ENCODE measurements at regions not wholly inside any gene's neighbourhood (a gene's known extent, or its start where the extent isn't known, plus 50 kb on each side); places are given as distances from the start of the nearest gene placed in this dataset.

DNA sequence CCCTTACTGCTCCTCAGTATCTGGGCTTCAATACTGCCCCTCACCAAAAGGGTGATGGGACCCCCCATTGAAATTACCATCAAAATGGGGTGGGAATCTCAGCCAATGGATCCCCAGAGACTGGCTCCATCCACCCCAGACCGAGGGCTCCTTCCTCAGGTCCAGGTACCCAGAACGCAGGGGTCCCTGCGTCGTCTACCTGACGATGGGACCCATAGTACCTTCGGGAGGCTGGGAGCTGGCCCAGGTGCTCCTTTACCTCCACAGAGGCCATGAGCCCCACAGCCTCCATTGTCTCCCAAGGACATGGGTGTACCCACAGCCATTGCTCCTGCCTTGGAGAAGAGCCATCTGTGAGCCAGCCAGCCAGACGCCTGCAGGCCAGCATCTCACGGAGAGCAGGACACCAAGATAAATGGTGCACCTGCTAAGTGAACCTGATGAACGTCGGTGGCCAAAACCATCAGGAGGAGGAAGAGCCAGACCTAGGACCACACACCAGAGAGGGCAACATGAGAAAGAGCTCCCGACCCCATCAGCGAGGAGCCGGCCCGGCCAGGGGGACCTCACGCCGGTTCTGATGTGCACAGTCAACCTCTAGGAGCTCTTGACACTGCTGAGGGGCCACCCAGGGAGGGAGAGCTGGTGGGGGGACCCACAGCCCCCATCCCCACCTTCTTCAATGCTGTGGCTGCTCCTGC lies 156.8 kb upstream of the SOX1 start:
- Mint-ChIP-seq H3K9me3 (peaks cover 3% of the 10 kb centered on the region), H3K36me3 (ENCODE audit: low read depth) (no peaks in the 10 kb centered on the region), H3K4me3 (no peak overlapping the region), H3K27ac (no peak overlapping the region), H3K4me1 (no peaks in the 10 kb centered on the region), H3K27me3 (no peaks in the 10 kb centered on the region)
- no peak for ATAC-seq (ENCODE audit: low read depth)
- POLR2A ChIA-PET: no interaction called here
- CTCF ChIA-PET: no interaction called here
- DNase-seq: no peak
- intact Hi-C loops (cut with micrococcal nuclease): no loop called here
- TF ChIP-seq, protein P1, sequence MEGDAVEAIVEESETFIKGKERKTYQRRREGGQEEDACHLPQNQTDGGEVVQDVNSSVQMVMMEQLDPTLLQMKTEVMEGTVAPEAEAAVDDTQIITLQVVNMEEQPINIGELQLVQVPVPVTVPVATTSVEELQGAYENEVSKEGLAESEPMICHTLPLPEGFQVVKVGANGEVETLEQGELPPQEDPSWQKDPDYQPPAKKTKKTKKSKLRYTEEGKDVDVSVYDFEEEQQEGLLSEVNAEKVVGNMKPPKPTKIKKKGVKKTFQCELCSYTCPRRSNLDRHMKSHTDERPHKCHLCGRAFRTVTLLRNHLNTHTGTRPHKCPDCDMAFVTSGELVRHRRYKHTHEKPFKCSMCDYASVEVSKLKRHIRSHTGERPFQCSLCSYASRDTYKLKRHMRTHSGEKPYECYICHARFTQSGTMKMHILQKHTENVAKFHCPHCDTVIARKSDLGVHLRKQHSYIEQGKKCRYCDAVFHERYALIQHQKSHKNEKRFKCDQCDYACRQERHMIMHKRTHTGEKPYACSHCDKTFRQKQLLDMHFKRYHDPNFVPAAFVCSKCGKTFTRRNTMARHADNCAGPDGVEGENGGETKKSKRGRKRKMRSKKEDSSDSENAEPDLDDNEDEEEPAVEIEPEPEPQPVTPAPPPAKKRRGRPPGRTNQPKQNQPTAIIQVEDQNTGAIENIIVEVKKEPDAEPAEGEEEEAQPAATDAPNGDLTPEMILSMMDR (IDR thresholded peaks at IDR 0.05): no peak

DNA sequence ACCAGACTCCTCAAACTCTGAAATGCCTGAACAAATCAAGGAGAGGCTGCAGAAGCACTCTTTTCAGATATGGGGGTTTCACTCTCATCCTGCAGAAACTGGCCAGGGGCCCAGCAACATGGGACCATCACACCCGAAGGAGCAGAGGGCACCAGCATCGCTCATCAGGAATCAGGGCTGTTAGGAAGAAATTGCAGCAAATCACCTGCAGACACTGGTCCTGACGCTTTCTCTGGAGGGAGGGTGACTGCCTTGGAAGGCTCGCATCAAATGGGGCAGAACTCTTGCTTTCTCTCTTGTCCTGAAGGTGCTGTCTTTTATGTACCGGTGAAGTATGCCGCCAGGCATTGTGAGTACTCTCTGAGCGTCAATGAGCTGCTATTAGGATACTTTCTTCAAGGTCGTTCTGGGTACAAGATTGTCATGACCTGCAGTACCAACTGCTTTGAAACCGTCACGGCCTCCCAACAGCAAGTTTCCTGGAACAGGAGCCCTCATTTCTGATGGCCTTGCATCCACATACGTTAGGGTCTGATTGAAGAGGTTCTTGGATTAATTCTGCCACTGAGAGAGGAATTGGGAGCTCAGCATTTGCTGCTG lies 155.7 kb upstream of the SOX1 start:
- Mint-ChIP-seq H3K36me3 (ENCODE audit: low read depth) (no peaks in the 10 kb centered on the region), H3K27me3 (no peaks in the 10 kb centered on the region), H3K27ac (no peak overlapping the region), H3K4me3 (no peak overlapping the region), H3K9me3 (no peaks in the 10 kb centered on the region), H3K4me1 (no peaks in the 10 kb centered on the region)
- POLR2A ChIA-PET: no interaction called here
- TF ChIP-seq, protein P1 (IDR thresholded peaks at IDR 0.05): no peak
- intact Hi-C loops (cut with micrococcal nuclease): no loop called here
- no peak for ATAC-seq (ENCODE audit: low read depth)
- DNase-seq: no peak
- CTCF ChIA-PET: no interaction called here

DNA sequence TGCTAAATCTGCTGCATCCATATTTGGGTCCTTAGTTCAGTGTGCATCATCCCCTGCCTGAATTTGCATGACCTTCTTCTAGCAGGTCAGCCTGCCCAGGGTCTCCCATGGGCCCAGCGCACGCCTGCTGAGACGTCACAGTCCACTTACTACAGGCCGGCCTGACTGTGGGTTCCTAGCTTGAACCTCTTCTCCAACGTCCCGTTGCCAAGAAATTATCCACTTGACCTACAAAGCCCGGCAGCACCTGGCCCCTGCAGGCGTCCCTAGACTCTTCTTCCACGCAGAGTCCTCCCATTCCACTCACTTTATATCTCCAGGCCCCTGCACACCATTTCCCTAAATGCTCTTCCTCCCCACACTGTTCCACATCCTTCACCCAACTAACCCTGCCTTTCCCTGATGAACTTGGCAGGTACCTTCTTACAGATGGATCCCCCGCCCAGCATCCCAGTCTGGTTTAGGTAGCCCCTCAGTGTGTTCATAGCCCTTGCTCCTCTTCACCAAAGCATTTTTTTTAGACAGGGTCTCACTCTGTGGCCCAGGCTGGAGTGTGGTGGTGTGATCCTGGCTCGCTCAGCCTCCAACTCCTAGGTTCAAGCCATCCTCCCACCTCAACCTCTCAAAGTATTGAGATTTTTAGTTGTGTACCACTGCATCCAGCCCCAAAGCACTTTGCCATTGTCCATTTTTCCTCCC lies 155.0 kb upstream of the SOX1 start:
- ATAC-seq (ENCODE audit: low read depth) (no peak), DNase-seq (no peak)
- H3K9me3 Mint-ChIP-seq: no peaks in the 10 kb centered on the region
- no peaks in the 10 kb centered on the region for H3K36me3 Mint-ChIP-seq (ENCODE audit: low read depth)
- H3K27ac Mint-ChIP-seq: no peak overlapping the region
- intact Hi-C loops (cut with micrococcal nuclease): no loop called here
- TF ChIP-seq, protein P1 (IDR thresholded peaks at IDR 0.05): no peak
- H3K4me1 Mint-ChIP-seq: no peaks in the 10 kb centered on the region
- no peaks in the 10 kb centered on the region for H3K27me3 Mint-ChIP-seq
- ChIA-PET POLR2A (no interaction called here), CTCF (no interaction called here)
- no peak overlapping the region for H3K4me3 Mint-ChIP-seq

DNA sequence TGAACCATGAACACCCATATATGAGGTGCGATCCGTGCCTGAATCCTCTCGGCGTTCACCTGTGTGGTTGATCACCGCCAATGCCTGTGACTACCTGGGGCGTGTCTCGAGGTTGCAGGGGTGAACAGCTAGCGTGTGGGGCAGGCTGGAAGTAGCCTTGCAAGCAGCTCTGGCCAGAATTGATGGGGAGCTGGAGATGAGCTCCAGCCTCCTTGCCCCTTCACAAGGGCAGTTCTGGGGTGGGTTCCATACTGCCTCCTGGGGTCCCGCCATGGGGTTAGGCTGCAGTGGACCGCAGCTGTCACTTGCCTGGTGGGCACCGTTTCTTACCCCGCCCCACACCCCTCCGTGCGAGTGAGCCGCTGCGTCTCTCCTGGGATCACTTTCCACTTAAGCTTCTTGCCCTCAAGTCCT lies 154.5 kb upstream of the SOX1 start:
- H3K27me3 Mint-ChIP-seq: no peaks in the 10 kb centered on the region
- H3K9me3 Mint-ChIP-seq: no peaks in the 10 kb centered on the region
- ATAC-seq (ENCODE audit: low read depth) (no peak), DNase-seq (no peak)
- no peaks in the 10 kb centered on the region for H3K4me1 Mint-ChIP-seq
- TF ChIP-seq, protein P1 (IDR thresholded peaks at IDR 0.05): no peak
- ChIA-PET CTCF (no interaction called here), POLR2A (no interaction called here)
- H3K27ac Mint-ChIP-seq: no peak overlapping the region
- H3K36me3 Mint-ChIP-seq (ENCODE audit: low read depth): no peaks in the 10 kb centered on the region
- intact Hi-C loops (cut with micrococcal nuclease): no loop called here
- no peak overlapping the region for H3K4me3 Mint-ChIP-seq

DNA sequence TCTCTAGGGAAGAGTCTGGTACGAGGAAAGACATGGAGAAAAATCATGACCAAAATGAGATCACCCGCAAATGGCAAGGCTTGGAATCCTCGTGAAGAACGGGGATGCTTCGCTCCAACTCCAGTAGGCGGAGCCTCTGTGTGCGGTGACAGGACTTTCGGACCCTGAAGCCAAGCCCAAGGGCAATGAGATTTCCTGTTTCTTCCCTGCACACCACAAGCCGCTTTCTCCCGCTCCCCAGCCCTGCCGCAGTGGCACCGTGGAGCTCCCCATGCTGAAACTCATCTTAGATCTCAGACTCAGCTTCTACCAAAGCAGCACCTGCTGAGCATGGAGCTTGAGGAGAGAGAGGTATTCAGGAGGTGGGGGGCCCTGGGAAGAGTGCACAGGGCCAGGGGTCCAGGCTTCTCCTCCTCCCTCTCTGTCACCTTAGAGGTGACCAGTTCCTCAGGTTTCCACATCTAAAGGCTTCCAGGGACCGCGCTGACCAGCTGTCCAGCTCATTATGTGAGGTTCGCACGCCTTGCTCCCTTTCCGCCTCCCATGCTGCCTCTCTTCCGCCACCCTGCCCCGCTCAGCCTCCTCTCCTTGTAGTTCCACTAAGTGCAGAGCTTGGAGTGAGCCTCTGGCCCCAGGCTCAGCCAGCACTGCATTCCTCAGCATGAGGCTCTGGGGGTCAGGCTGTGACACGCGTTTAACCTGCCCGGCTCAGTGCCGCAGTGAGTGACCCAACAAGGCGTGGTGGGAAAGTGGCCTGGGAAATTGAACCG lies 153.8 kb upstream of the SOX1 start:
- CTCF ChIA-PET: no interaction called here

More for the DNA sequence above, 153.8 kb upstream of the SOX1 start:
- H3K4me3 Mint-ChIP-seq: no peak overlapping the region
- no peak for DNase-seq
- H3K27ac Mint-ChIP-seq: no peak overlapping the region
- POLR2A ChIA-PET: no interaction called here
- no peak for ATAC-seq (ENCODE audit: low read depth)
- TF ChIP-seq, protein P1 (IDR thresholded peaks at IDR 0.05): no peak
- no peaks in the 10 kb centered on the region for H3K4me1 Mint-ChIP-seq
- H3K27me3 Mint-ChIP-seq: no peaks in the 10 kb centered on the region
- no peaks in the 10 kb centered on the region for H3K9me3 Mint-ChIP-seq
- intact Hi-C loops (cut with micrococcal nuclease): no loop called here
- H3K36me3 Mint-ChIP-seq (ENCODE audit: low read depth): no peaks in the 10 kb centered on the region
